Thyroid gland (tissue), 4 donors: ENCODE measurements at regions not wholly inside any gene's neighbourhood (a gene's known extent, or its start where the extent isn't known, plus 50 kb on each side); places are given as distances from the start of the nearest gene placed in this dataset.

Source experiments
- POLR2A ChIP-seq, 2 donors: fragments of 450-650 bp; IDR thresholded peaks; one replicate each; pipeline ENCODE4 v1.6.1; 2017; ENCODE audit warnings: antibody characterized with exemption in 2 of 2, mild to moderate bottlenecking in 2 of 2, moderate library complexity in 1 of 2
- TF ChIP-seq, protein P1 (sequence below), 6 experiments: fragments of 200-600 bp in 3 of 6; fragments of 450-650 bp in 3 of 6; sonication (generic) in 3 of 6; IDR thresholded peaks; one replicate each; pipeline ENCODE4 v1.5.1; 2016 to 2019; ENCODE audit warnings: antibody characterized with exemption in 6 of 6, mild to moderate bottlenecking in 2 of 6, inconsistent platforms in 1 of 6, moderate library complexity in 1 of 6

GRCh38 chrY:12483394-12483793 is 217.6 kb upstream of the USP9Y start:
- TF ChIP-seq, protein P1, sequence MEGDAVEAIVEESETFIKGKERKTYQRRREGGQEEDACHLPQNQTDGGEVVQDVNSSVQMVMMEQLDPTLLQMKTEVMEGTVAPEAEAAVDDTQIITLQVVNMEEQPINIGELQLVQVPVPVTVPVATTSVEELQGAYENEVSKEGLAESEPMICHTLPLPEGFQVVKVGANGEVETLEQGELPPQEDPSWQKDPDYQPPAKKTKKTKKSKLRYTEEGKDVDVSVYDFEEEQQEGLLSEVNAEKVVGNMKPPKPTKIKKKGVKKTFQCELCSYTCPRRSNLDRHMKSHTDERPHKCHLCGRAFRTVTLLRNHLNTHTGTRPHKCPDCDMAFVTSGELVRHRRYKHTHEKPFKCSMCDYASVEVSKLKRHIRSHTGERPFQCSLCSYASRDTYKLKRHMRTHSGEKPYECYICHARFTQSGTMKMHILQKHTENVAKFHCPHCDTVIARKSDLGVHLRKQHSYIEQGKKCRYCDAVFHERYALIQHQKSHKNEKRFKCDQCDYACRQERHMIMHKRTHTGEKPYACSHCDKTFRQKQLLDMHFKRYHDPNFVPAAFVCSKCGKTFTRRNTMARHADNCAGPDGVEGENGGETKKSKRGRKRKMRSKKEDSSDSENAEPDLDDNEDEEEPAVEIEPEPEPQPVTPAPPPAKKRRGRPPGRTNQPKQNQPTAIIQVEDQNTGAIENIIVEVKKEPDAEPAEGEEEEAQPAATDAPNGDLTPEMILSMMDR (IDR thresholded peaks at IDR 0.05): no peak
- TF ChIP-seq POLR2A (IDR thresholded peaks at IDR 0.05): no peak
